NCI-H187 treated with DMSO at 0.1 percent for 48 hours (cell line): ENCODE measurements at regions not wholly inside any gene's neighbourhood (a gene's known extent, or its start where the extent isn't known, plus 50 kb on each side); places are given as distances from the start of the nearest gene placed in this dataset.
"Not testable (repeated sequence)": the region's sequence is repeated elsewhere in the genome, so short reads cannot be mapped to it uniquely, and the experiment has no call there.

Experiments used
- DNase-seq: peaks from one replicate; lab custom pipeline; 2025; lab: John Stamatoyannopoulos, UW

GRCh38 chr18:30828700-30829099 is 213.8 kb downstream of the DSC3 start:
- DNase-seq, result no peak

- no peak for DNase-seq
These were observed 222.9 kb downstream of the DSC3 start for GRCh38 chr18:30819619-30820018.

- no peak for DNase-seq
These were observed 228.1 kb downstream of the DSC3 start for GRCh38 chr18:30814446-30814845.

GRCh38 chr18:30811580-30811979 is 231.0 kb downstream of the DSC3 start:
- DNase-seq, result no peak

- no peak for DNase-seq
These were observed 232.0 kb downstream of the DSC3 start for GRCh38 chr18:30810580-30810979.

GRCh38 chr18:30806823-30807222 is 235.7 kb downstream of the DSC3 start:
- DNase-seq, result no peak

GRCh38 chr18:30800800-30801199 is 241.7 kb downstream of the DSC3 start:
- no peak for DNase-seq

GRCh38 chr18:30792051-30792450 is 250.5 kb downstream of the DSC3 start:
- DNase-seq, result no peak

- DNase-seq, result not testable (repeated sequence)
These were observed 254.0 kb downstream of the DSC3 start for GRCh38 chr18:30788411-30788991.

GRCh38 chr18:30787410-30787809 is 255.1 kb downstream of the DSC3 start:
- no peak for DNase-seq

GRCh38 chr18:30781601-30782000 is 260.9 kb downstream of the DSC3 start:
- no peak for DNase-seq

- no peak for DNase-seq
These were observed 266.9 kb downstream of the DSC3 start for GRCh38 chr18:30775629-30776028.

- not testable (repeated sequence) for DNase-seq
These were observed 270.4 kb downstream of the DSC3 start for GRCh38 chr18:30772170-30772569.

- DNase-seq, result no peak
These were observed 276.5 kb downstream of the DSC3 start for GRCh38 chr18:30766053-30766452.

- DNase-seq, result no peak
These were observed 277.3 kb downstream of the DSC3 start for GRCh38 chr18:30765247-30765646.

GRCh38 chr18:30763902-30764350 is 278.6 kb downstream of the DSC3 start:
- no peak for DNase-seq

- DNase-seq, result no peak
These were observed 287.7 kb downstream of the DSC3 start for GRCh38 chr18:30754846-30755245.

- no peak for DNase-seq
These were observed 294.0 kb downstream of the DSC3 start for GRCh38 chr18:30748541-30748940.

- DNase-seq, result no peak
These were observed 296.3 kb downstream of the DSC3 start for GRCh38 chr18:30746224-30746623.

GRCh38 chr18:30743033-30743432 is 299.5 kb downstream of the DSC3 start:
- no peak for DNase-seq

GRCh38 chr18:30730915-30731314 is 311.6 kb downstream of the DSC3 start:
- no peak for DNase-seq

GRCh38 chr18:30727849-30728248 is 314.7 kb downstream of the DSC3 start:
- DNase-seq, result no peak

GRCh38 chr18:30713299-30713698 is 329.2 kb downstream of the DSC3 start:
- no peak for DNase-seq

GRCh38 chr18:30712383-30712782 is 330.2 kb downstream of the DSC3 start:
- no peak for DNase-seq

GRCh38 chr18:30709595-30709994 is 332.9 kb downstream of the DSC3 start:
- no peak for DNase-seq
